ENCODE measurements at regions not wholly inside any gene's neighbourhood (a gene's known extent, or its start where the extent isn't known, plus 50 kb on each side); places are given as distances from the start of the nearest gene placed in this dataset.

DNA sequence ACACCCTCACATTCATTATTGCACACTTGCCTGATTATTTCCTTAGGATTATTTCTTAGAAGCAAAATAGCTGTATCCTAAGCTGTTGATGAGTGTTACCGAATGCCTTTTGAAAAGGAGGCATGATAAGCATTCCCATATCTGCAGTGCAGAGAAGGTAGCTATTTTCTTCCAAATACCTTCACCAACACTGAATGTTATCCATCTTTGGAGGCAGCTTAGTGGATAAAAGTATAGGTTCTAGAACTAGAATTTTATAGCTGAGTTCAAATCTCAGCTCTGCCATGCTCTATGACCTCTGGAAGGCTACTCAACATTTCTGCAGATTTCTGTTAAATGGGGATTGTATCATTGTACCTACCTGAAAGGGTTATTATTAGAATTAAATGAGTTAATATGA is 185.0 kb upstream of the CCDC150 start:
- H3K27ac ChIP-seq (ENCODE audit: low read depth, low read length, poor library complexity, severe bottlenecking), result no peak overlapping the region
- TF ChIP-seq, protein P1, sequence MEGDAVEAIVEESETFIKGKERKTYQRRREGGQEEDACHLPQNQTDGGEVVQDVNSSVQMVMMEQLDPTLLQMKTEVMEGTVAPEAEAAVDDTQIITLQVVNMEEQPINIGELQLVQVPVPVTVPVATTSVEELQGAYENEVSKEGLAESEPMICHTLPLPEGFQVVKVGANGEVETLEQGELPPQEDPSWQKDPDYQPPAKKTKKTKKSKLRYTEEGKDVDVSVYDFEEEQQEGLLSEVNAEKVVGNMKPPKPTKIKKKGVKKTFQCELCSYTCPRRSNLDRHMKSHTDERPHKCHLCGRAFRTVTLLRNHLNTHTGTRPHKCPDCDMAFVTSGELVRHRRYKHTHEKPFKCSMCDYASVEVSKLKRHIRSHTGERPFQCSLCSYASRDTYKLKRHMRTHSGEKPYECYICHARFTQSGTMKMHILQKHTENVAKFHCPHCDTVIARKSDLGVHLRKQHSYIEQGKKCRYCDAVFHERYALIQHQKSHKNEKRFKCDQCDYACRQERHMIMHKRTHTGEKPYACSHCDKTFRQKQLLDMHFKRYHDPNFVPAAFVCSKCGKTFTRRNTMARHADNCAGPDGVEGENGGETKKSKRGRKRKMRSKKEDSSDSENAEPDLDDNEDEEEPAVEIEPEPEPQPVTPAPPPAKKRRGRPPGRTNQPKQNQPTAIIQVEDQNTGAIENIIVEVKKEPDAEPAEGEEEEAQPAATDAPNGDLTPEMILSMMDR (IDR thresholded peaks at IDR 0.05; ENCODE audit: low read length), result no peak
- no peak for TF ChIP-seq EZH2 (IDR thresholded peaks at IDR 0.05; ENCODE audit: borderline replicate concordance, low read length)
- H3K4me2 ChIP-seq (ENCODE audit: low read length), result no peak overlapping the region
- H3K4me3 ChIP-seq (ENCODE audit: low read depth, low read length, poor library complexity, severe bottlenecking), result no peak overlapping the region
- no peaks in the 10 kb centered on the region for H3K79me2 ChIP-seq (ENCODE audit: insufficient read depth, low read length)
- H3K9ac ChIP-seq (ENCODE audit: low read length), result no peak overlapping the region
- no peaks in the 10 kb centered on the region for H4K20me1 ChIP-seq (ENCODE audit: insufficient read depth, low read length)
- H3K27me3 ChIP-seq (ENCODE audit: insufficient read depth, low read length), result no peaks in the 10 kb centered on the region
- no peak overlapping the region for H2AFZ ChIP-seq (ENCODE audit: low read length)
- no peaks in the 10 kb centered on the region for H3F3A ChIP-seq (ENCODE audit: insufficient read depth, low read length)
- H3K36me3 ChIP-seq (ENCODE audit: insufficient read depth, low read length), result no peaks in the 10 kb centered on the region
- no peaks in the 10 kb centered on the region for H3K9me2 ChIP-seq (ENCODE audit: low read depth, low read length)
- H3K4me1 ChIP-seq (ENCODE audit: insufficient read depth, low read length, severe bottlenecking), result no peaks in the 10 kb centered on the region
- H3K9me3 ChIP-seq (ENCODE audit: low read length), result no peaks in the 10 kb centered on the region

- Histone ChIP-seq H3K27ac (ENCODE audit: low read depth, low read length, poor library complexity, severe bottlenecking) (no peak overlapping the region), H3K9me2 (ENCODE audit: low read depth, low read length) (no peaks in the 10 kb centered on the region), H2AFZ (ENCODE audit: low read length) (no peak overlapping the region), H3K36me3 (ENCODE audit: insufficient read depth, low read length) (no peaks in the 10 kb centered on the region), H3K9ac (ENCODE audit: low read length) (no peak overlapping the region), H4K20me1 (ENCODE audit: insufficient read depth, low read length) (no peaks in the 10 kb centered on the region), H3K27me3 (ENCODE audit: insufficient read depth, low read length) (no peaks in the 10 kb centered on the region), H3F3A (ENCODE audit: insufficient read depth, low read length) (no peaks in the 10 kb centered on the region), H3K4me3 (ENCODE audit: low read depth, low read length, poor library complexity, severe bottlenecking) (no peak overlapping the region), H3K79me2 (ENCODE audit: insufficient read depth, low read length) (no peaks in the 10 kb centered on the region), H3K9me3 (ENCODE audit: low read length) (no peaks in the 10 kb centered on the region), H3K4me2 (ENCODE audit: low read length) (no peak overlapping the region), H3K4me1 (ENCODE audit: insufficient read depth, low read length, severe bottlenecking) (no peaks in the 10 kb centered on the region)
- TF ChIP-seq EZH2 (IDR thresholded peaks at IDR 0.05; ENCODE audit: borderline replicate concordance, low read length), result no peak
- TF ChIP-seq, protein P1 (IDR thresholded peaks at IDR 0.05; ENCODE audit: low read length), result no peak
Observed at GRCh38 chr2:196459539-196459938, 180.0 kb upstream of the CCDC150 start.

GRCh38 chr2:196463706-196464105 is 175.8 kb upstream of the CCDC150 start:
- H4K20me1 ChIP-seq (ENCODE audit: insufficient read depth, low read length), result no peaks in the 10 kb centered on the region
- H3K4me3 ChIP-seq (ENCODE audit: low read depth, low read length, poor library complexity, severe bottlenecking), result no peak overlapping the region
- no peaks in the 10 kb centered on the region for H3K79me2 ChIP-seq (ENCODE audit: insufficient read depth, low read length)
- no peaks in the 10 kb centered on the region for H3K9me3 ChIP-seq (ENCODE audit: low read length)
- no peak overlapping the region for H3K4me2 ChIP-seq (ENCODE audit: low read length)
- no peaks in the 10 kb centered on the region for H3K9me2 ChIP-seq (ENCODE audit: low read depth, low read length)
- TF ChIP-seq, protein P1 (IDR thresholded peaks at IDR 0.05; ENCODE audit: low read length), result no peak
- TF ChIP-seq EZH2 (IDR thresholded peaks at IDR 0.05; ENCODE audit: borderline replicate concordance, low read length), result no peak
- H3K9ac ChIP-seq (ENCODE audit: low read length), result no peak overlapping the region
- no peaks in the 10 kb centered on the region for H3K27me3 ChIP-seq (ENCODE audit: insufficient read depth, low read length)
- H3F3A ChIP-seq (ENCODE audit: insufficient read depth, low read length), result no peaks in the 10 kb centered on the region
- H3K27ac ChIP-seq (ENCODE audit: low read depth, low read length, poor library complexity, severe bottlenecking), result no peak overlapping the region
- H2AFZ ChIP-seq (ENCODE audit: low read length), result no peak overlapping the region
- H3K4me1 ChIP-seq (ENCODE audit: insufficient read depth, low read length, severe bottlenecking), result no peaks in the 10 kb centered on the region
- no peaks in the 10 kb centered on the region for H3K36me3 ChIP-seq (ENCODE audit: insufficient read depth, low read length)

Measured in OCI-LY1 (cell line).